HEK293 (cell line): ENCODE measurements at regions not wholly inside any gene's neighbourhood (a gene's known extent, or its start where the extent isn't known, plus 50 kb on each side); places are given as distances from the start of the nearest gene placed in this dataset.
A peak's percentile ranks its signal among the peaks of the same experiment; 100 is the strongest.

ENCODE experiments used
- CTCF ChIA-PET: fragments of 350-600 bp; formaldehyde crosslinking; extraction: SDS; loops from one replicate; lab custom pipeline; 2021; ENCODE audit warnings: antibody characterized with exemption; lab: Yijun Ruan, JAX
- POLR2A ChIA-PET: fragments of 300-600 bp; formaldehyde crosslinking; extraction: SDS; loops from one replicate; lab custom pipeline; 2020; ENCODE audit warnings: antibody characterized with exemption, inconsistent platforms; lab: Yijun Ruan, JAX
- H3K27ac ChIP-seq: fragments of 200-500 bp; sonication (Bioruptor generic); 2 replicates; pipeline ENCODE4 v1.5.1; 2014; ENCODE audit warnings: low read depth, low read length, control low read depth, inconsistent platforms; ENCODE audit errors: extremely low read depth
- H3K36me3 ChIP-seq, 2 experiments: fragments of 200-500 bp in 1 of 2; sonication (Bioruptor generic) in 1 of 2; 1 replicate in 1 of 2; 2 replicates in 1 of 2; pipeline ENCODE4 v1.5.1; 2014 to 2017; ENCODE audit warnings: inconsistent platforms in 2 of 2, low read length in 2 of 2; ENCODE audit not compliant: control insufficient read depth in 2 of 2, insufficient read depth in 1 of 2
- H3K4me1 ChIP-seq: fragments of 200-500 bp; sonication (Bioruptor generic); 2 replicates; pipeline ENCODE4 v1.5.1; 2014; ENCODE audit warnings: mild to moderate bottlenecking, low read length, inconsistent platforms; ENCODE audit not compliant: control insufficient read depth, insufficient read depth
- H3K4me3 ChIP-seq: 2 replicates; pipeline ENCODE4 v1.5.1; 2011; ENCODE audit warnings: low read depth, mild to moderate bottlenecking, control low read depth, low read length, moderate library complexity
- H3K9me3 ChIP-seq: fragments of 200-500 bp; sonication (Bioruptor generic); 2 replicates; pipeline ENCODE4 v1.5.1; 2014; ENCODE audit warnings: low read depth, low read length, inconsistent platforms; ENCODE audit not compliant: control insufficient read depth, insufficient read depth
- CTCF ChIP-seq: fragments of 450-650 bp; formaldehyde crosslinking; IDR thresholded peaks from 2 replicates; pipeline ENCODE4 v1.5.1; 2016; ENCODE audit warnings: missing biosample characterization, missing genetic modification characterization
- EGR2 ChIP-seq: fragments of 450-650 bp; formaldehyde crosslinking; IDR thresholded peaks from 2 replicates; pipeline ENCODE4 v1.5.1; 2016; ENCODE audit warnings: low read depth, missing biosample characterization, missing genetic modification characterization
- PATZ1 ChIP-seq: fragments of 450-650 bp; formaldehyde crosslinking; IDR thresholded peaks from 2 replicates; pipeline ENCODE4 v1.5.1; 2016; ENCODE audit warnings: missing biosample characterization, missing genetic modification characterization
- RBAK ChIP-seq: fragments of 450-650 bp; formaldehyde crosslinking; IDR thresholded peaks from 2 replicates; pipeline ENCODE4 v1.5.1; 2016; ENCODE audit warnings: missing biosample characterization, missing genetic modification characterization
- SETDB1 ChIP-seq: IDR thresholded peaks from one replicate; pipeline ENCODE4 v1.6.1; 2017; ENCODE audit warnings: mild to moderate bottlenecking, low read length, moderate library complexity, mixed read lengths; ENCODE audit not compliant: insufficient read length
- SP7 ChIP-seq: fragments of 450-650 bp; formaldehyde crosslinking; IDR thresholded peaks from 2 replicates; pipeline ENCODE4 v1.5.1; 2016; ENCODE audit warnings: missing biosample characterization, missing genetic modification characterization
- ZBTB17 ChIP-seq: fragments of 450-650 bp; formaldehyde crosslinking; IDR thresholded peaks from 2 replicates; pipeline ENCODE4 v1.5.1; 2016; ENCODE audit warnings: missing biosample characterization, missing genetic modification characterization
- ZEB2 ChIP-seq: fragments of 450-650 bp; formaldehyde crosslinking; IDR thresholded peaks from 2 replicates; pipeline ENCODE4 v1.5.1; 2016; ENCODE audit warnings: missing biosample characterization, missing genetic modification characterization
- ZNF133 ChIP-seq: fragments of 450-650 bp; formaldehyde crosslinking; IDR thresholded peaks from 2 replicates; pipeline ENCODE4 v1.5.1; 2016; ENCODE audit warnings: missing biosample characterization, missing genetic modification characterization
- ZNF202 ChIP-seq: fragments of 450-650 bp; formaldehyde crosslinking; IDR thresholded peaks from 2 replicates; pipeline ENCODE4 v1.5.1; 2016; ENCODE audit warnings: missing biosample characterization, missing genetic modification characterization, borderline replicate concordance
- ZNF23 ChIP-seq: fragments of 450-650 bp; formaldehyde crosslinking; IDR thresholded peaks from 2 replicates; pipeline ENCODE4 v1.5.1; 2016; ENCODE audit warnings: missing biosample characterization, missing genetic modification characterization, borderline replicate concordance
- ZNF354C ChIP-seq: fragments of 450-650 bp; formaldehyde crosslinking; IDR thresholded peaks from 2 replicates; pipeline ENCODE4 v1.5.1; 2016; ENCODE audit warnings: missing biosample characterization, missing genetic modification characterization, low read depth, borderline replicate concordance
- ZNF394 ChIP-seq: fragments of 450-650 bp; formaldehyde crosslinking; IDR thresholded peaks from 2 replicates; pipeline ENCODE4 v1.5.1; 2016; ENCODE audit warnings: missing biosample characterization, missing genetic modification characterization, mild to moderate bottlenecking, moderate library complexity, borderline replicate concordance
- ZNF560 ChIP-seq: fragments of 450-650 bp; formaldehyde crosslinking; IDR thresholded peaks from 2 replicates; pipeline ENCODE4 v1.5.1; 2017; ENCODE audit warnings: missing biosample characterization, missing genetic modification characterization, borderline replicate concordance
- ZNF600 ChIP-seq: fragments of 450-650 bp; formaldehyde crosslinking; IDR thresholded peaks from 2 replicates; pipeline ENCODE4 v1.5.1; 2016; ENCODE audit warnings: missing biosample characterization, missing genetic modification characterization
- ZNF624 ChIP-seq: fragments of 450-650 bp; formaldehyde crosslinking; IDR thresholded peaks from 2 replicates; pipeline ENCODE4 v1.5.1; 2017; ENCODE audit warnings: missing biosample characterization, missing genetic modification characterization
- ZNF626 ChIP-seq: fragments of 450-650 bp; sonication (Bioruptor Pico); formaldehyde crosslinking; IDR thresholded peaks from 2 replicates; pipeline ENCODE4 v1.5.1; 2018; ENCODE audit warnings: missing biosample characterization, missing genetic modification characterization, inconsistent platforms
- ZNF76 ChIP-seq: fragments of 450-650 bp; formaldehyde crosslinking; IDR thresholded peaks from 2 replicates; pipeline ENCODE4; 2016; ENCODE audit warnings: low read depth, missing biosample characterization, missing genetic modification characterization, borderline replicate concordance
- ZNF830 ChIP-seq: fragments of 450-650 bp; IDR thresholded peaks from 2 replicates; pipeline ENCODE4 v1.5.0; 2018; ENCODE audit warnings: missing biosample characterization, missing genetic modification characterization, low read depth, mild to moderate bottlenecking, moderate library complexity
- ZSCAN4 ChIP-seq: fragments of 450-650 bp; formaldehyde crosslinking; IDR thresholded peaks from 2 replicates; pipeline ENCODE4 v1.5.1; 2017; ENCODE audit warnings: missing biosample characterization, missing genetic modification characterization

GRCh38 chr12:98446682-98447081 is 68.7 kb upstream of the TMPO start:
- Histone ChIP-seq H3K4me1 (no peaks in the 10 kb centered on the region), H3K9me3 (no peaks in the 10 kb centered on the region), H3K27ac (no peak overlapping the region), H3K4me3 (no peak overlapping the region), H3K36me3 (no peaks in the 10 kb centered on the region)
- ChIA-PET POLR2A (no interaction called here), CTCF (interaction anchor here (1.0 to 1.1 kb wide), 2 partner anchors 10 to 45 kb away, joined by 4 to 5 read pairs; no protein-coding TSS in a partner anchor)
- TF ChIP-seq SETDB1 (no peak), ZSCAN4 (tag by site-specific recombination) (no peak), ZNF560 (tag by site-specific recombination) (no peak), ZNF354C (tag by site-specific recombination) (no peak), PATZ1 (tag by site-specific recombination) (no peak), ZBTB17 (tag by site-specific recombination) (no peak), ZNF23 (tag by site-specific recombination) (no peak)

- Histone ChIP-seq H3K27ac (no peak overlapping the region), H3K9me3 (no peaks in the 10 kb centered on the region), H3K4me3 (no peak overlapping the region), H3K36me3 (no peaks in the 10 kb centered on the region), H3K4me1 (no peaks in the 10 kb centered on the region)
- ChIA-PET POLR2A (no interaction called here), CTCF (no interaction called here)
- TF ChIP-seq ZNF626: no peak
- TF ChIP-seq RBAK (tag by site-specific recombination): no peak
- TF ChIP-seq ZNF600 (tag by site-specific recombination): no peak
- TF ChIP-seq SP7 (tag by site-specific recombination): no peak
These were observed 65.8 kb upstream of the TMPO start for GRCh38 chr12:98449584-98449983.

GRCh38 chr12:98453070-98453469 is 62.3 kb upstream of the TMPO start:
- Histone ChIP-seq H3K36me3 (no peaks in the 10 kb centered on the region), H3K27ac (no peak overlapping the region), H3K9me3 (no peaks in the 10 kb centered on the region), H3K4me1 (no peaks in the 10 kb centered on the region), H3K4me3 (no peak overlapping the region)
- ChIA-PET POLR2A (no interaction called here), CTCF (no interaction called here)
- TF ChIP-seq EGR2: 0 out of 2 replicates have a peak, but pooled peaks have one; percentile 15
- TF ChIP-seq ZNF394 (tag by site-specific recombination): no peak
- no peak for TF ChIP-seq ZNF76 (tag by site-specific recombination)

GRCh38 chr12:98453492-98453891 is 61.9 kb upstream of the TMPO start:
- H3K27ac ChIP-seq: no peak overlapping the region
- no peaks in the 10 kb centered on the region for H3K9me3 ChIP-seq
- no peak overlapping the region for H3K4me3 ChIP-seq
- ChIA-PET POLR2A (no interaction called here), CTCF (no interaction called here)
- TF ChIP-seq ZNF624 (tag by site-specific recombination) (no peak), ZNF830 (tag by site-specific recombination) (no peak), ZNF202 (tag by site-specific recombination) (no peak), CTCF (tag by site-specific recombination) (no peak), ZEB2 (no peak), ZNF23 (tag by site-specific recombination) (no peak), ZNF133 (tag by site-specific recombination) (no peak)
- H3K4me1 ChIP-seq: no peaks in the 10 kb centered on the region
- H3K36me3 ChIP-seq: no peaks in the 10 kb centered on the region
